NT2/D1 (cell line): ENCODE measurements at regions not wholly inside any gene's neighbourhood (a gene's known extent, or its start where the extent isn't known, plus 50 kb on each side); places are given as distances from the start of the nearest gene placed in this dataset.

Experiments used
- SUZ12 ChIP-seq: IDR thresholded peaks from 2 replicates; pipeline ENCODE4 v1.6.1; 2011; ENCODE audit not compliant: insufficient read length, insufficient read depth; ENCODE audit errors: extremely low read depth
- YY1 ChIP-seq: IDR thresholded peaks from 2 replicates; pipeline ENCODE4 v1.6.1; 2011; ENCODE audit not compliant: insufficient read length, insufficient read depth
- ZNF274 ChIP-seq: IDR thresholded peaks from 2 replicates; pipeline ENCODE4 v1.6.1; 2011; ENCODE audit warnings: mild to moderate bottlenecking, low read depth, low read length

DNA sequence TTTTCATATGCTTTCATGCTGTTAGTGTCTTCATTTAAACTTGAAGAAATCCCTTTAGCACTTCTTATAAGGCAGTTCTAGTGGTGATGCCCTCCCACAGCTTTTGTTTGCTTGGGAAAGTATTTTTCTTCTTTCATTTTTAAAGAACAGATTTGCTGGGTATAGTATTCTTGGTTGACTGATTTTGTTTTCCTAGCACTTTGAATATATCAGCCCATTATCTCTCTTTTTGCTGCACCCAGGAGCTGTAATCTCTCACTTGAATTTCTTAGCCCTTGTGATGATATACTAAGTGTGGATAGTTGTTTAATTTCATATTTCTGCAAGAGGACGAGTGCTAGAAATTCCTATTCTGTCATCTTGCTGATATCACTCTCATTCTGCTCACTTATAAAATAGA, 283.7 kb downstream of the GPAT3 start:
- TF ChIP-seq YY1 (no peak), ZNF274 (no peak), SUZ12 (no peak)
